GM06990 (cell line): ENCODE measurements at regions not wholly inside any gene's neighbourhood (a gene's known extent, or its start where the extent isn't known, plus 50 kb on each side); places are given as distances from the start of the nearest gene placed in this dataset.

Experiments used
- DNase-seq: peaks from one replicate; pipeline ENCODE4 v3.0.0-alpha.2; 2011; ENCODE audit not compliant: insufficient read length; ENCODE audit errors: extremely low read depth
- H3K27me3 ChIP-seq: replicated peaks from 2 replicates; pipeline ENCODE4 v1.6.0; 2011; ENCODE audit warnings: low read length; ENCODE audit not compliant: control insufficient read depth, insufficient read depth
- H3K36me3 ChIP-seq: 2 replicates; pipeline ENCODE4 v1.5.1; 2011; ENCODE audit warnings: low read length; ENCODE audit not compliant: control insufficient read depth, insufficient read depth
- H3K4me3 ChIP-seq: replicated peaks from 2 replicates; pipeline ENCODE4 v1.5.1; 2011; ENCODE audit warnings: low read depth, mild to moderate bottlenecking, control low read depth, low read length
- CTCF ChIP-seq: IDR thresholded peaks from 2 replicates; pipeline ENCODE4 v1.5.1; 2011; ENCODE audit warnings: low read length, control low read depth, mild to moderate bottlenecking, inconsistent platforms; ENCODE audit not compliant: insufficient read depth, poor library complexity, severe bottlenecking

- Histone ChIP-seq H3K4me3 (no peak overlapping the region), H3K27me3 (no peaks in the 10 kb centered on the region), H3K36me3 (no peaks in the 10 kb centered on the region)
- TF ChIP-seq CTCF, result no peak
- DNase-seq, result no peak
Observed at GRCh38 chr3:106814231-106814630, 563.0 kb upstream of the CCDC54 start.

GRCh38 chr3:106816838-106817237 is 560.4 kb upstream of the CCDC54 start:
- no peak for DNase-seq
- Histone ChIP-seq H3K36me3 (no peaks in the 10 kb centered on the region), H3K4me3 (no peak overlapping the region), H3K27me3 (no peaks in the 10 kb centered on the region; the same call in 1 of the 2 replicates)
- no peak for TF ChIP-seq CTCF

GRCh38 chr3:106817706-106818105 is 559.5 kb upstream of the CCDC54 start:
- DNase-seq, result no peak
- Histone ChIP-seq H3K4me3 (no peak overlapping the region), H3K36me3 (no peaks in the 10 kb centered on the region), H3K27me3 (no peaks in the 10 kb centered on the region; the same call in 1 of the 2 replicates)
- no peak for TF ChIP-seq CTCF

- no peak for DNase-seq
- H3K27me3 ChIP-seq, result no peaks in the 10 kb centered on the region; the same call in 1 of the 2 replicates
- no peak overlapping the region for H3K4me3 ChIP-seq
- no peak for TF ChIP-seq CTCF
- H3K36me3 ChIP-seq, result no peaks in the 10 kb centered on the region
Observed at GRCh38 chr3:106819440-106819839, 557.8 kb upstream of the CCDC54 start.

- no peak for TF ChIP-seq CTCF
- Histone ChIP-seq H3K27me3 (no peaks in the 10 kb centered on the region; the same call in 1 of the 2 replicates), H3K4me3 (no peak overlapping the region), H3K36me3 (no peaks in the 10 kb centered on the region)
- DNase-seq, result no peak
Observed at GRCh38 chr3:106820726-106821362, 556.4 kb upstream of the CCDC54 start.

- Histone ChIP-seq H3K4me3 (no peak overlapping the region), H3K27me3 (no peaks in the 10 kb centered on the region; the same call in 1 of the 2 replicates), H3K36me3 (no peaks in the 10 kb centered on the region)
- no peak for DNase-seq
- TF ChIP-seq CTCF, result no peak
Observed at GRCh38 chr3:106821801-106822200, 555.4 kb upstream of the CCDC54 start.
